Neutrophil (primary cell): ENCODE measurements at regions not wholly inside any gene's neighbourhood (a gene's known extent, or its start where the extent isn't known, plus 50 kb on each side); places are given as distances from the start of the nearest gene placed in this dataset.

Source experiments
- H3K27ac ChIP-seq: fragments of 200-600 bp; sonication (generic); 2 replicates; pipeline ENCODE4 v1.5.1; 2016; ENCODE audit warnings: mild to moderate bottlenecking, moderate library complexity
- H3K27me3 ChIP-seq: fragments of 200-600 bp; sonication (generic); 2 replicates; pipeline ENCODE4 v1.6.0; 2016; ENCODE audit warnings: mild to moderate bottlenecking
- H3K36me3 ChIP-seq: fragments of 200-600 bp; sonication (generic); 2 replicates; pipeline ENCODE4 v1.5.1; 2017
- H3K4me1 ChIP-seq, 2 experiments: fragments of 200-600 bp in 1 of 2; sonication (generic) in 1 of 2; 1 replicate in 1 of 2; 2 replicates in 1 of 2; pipeline versions ENCODE4 v1.5.1 to v1.6.1; 2013 to 2016; ENCODE audit warnings: low read depth in 1 of 2, low read length in 1 of 2, mild to moderate bottlenecking in 1 of 2, moderate library complexity in 1 of 2; ENCODE audit not compliant: control insufficient read depth in 1 of 2, insufficient read depth in 1 of 2
- H3K4me3 ChIP-seq, 2 experiments: fragments of 200-600 bp in 1 of 2; sonication (generic) in 1 of 2; 1 replicate in 1 of 2; 2 replicates in 1 of 2; pipeline ENCODE4 v1.5.1; 2013 to 2016; ENCODE audit warnings: low read depth in 1 of 2, low read length in 1 of 2, mild to moderate bottlenecking in 1 of 2, moderate library complexity in 1 of 2
- H3K9me3 ChIP-seq: fragments of 200-600 bp; sonication (generic); 2 replicates; pipeline ENCODE4 v1.5.1; 2016
- CTCF ChIP-seq: fragments of 200-600 bp; sonication (generic); IDR thresholded peaks from 2 replicates; pipeline ENCODE4 v1.5.1; 2016; ENCODE audit warnings: antibody characterized with exemption

GRCh38 chr10:69712342-69712741, 82.3 kb downstream of the FAM241B start:
- no peak for TF ChIP-seq CTCF
- no peaks in the 10 kb centered on the region for H3K27me3 ChIP-seq
- no peak overlapping the region for H3K27ac ChIP-seq

GRCh38 chr10:69714572-69714971, 84.5 kb downstream of the FAM241B start:
- no peaks in the 10 kb centered on the region for H3K27me3 ChIP-seq
- TF ChIP-seq CTCF: no peak
- no peak overlapping the region for H3K4me3 ChIP-seq
- no peaks in the 10 kb centered on the region for H3K9me3 ChIP-seq
- H3K4me1 ChIP-seq: no peaks in the 10 kb centered on the region
- no peaks in the 10 kb centered on the region for H3K36me3 ChIP-seq
- no peak overlapping the region for H3K27ac ChIP-seq

More at GRCh38 chr10:69712342-69712741, 82.3 kb downstream of the FAM241B start:
- Histone ChIP-seq H3K9me3 (no peaks in the 10 kb centered on the region), H3K4me3 (no peak overlapping the region), H3K4me1 (no peaks in the 10 kb centered on the region), H3K36me3 (no peaks in the 10 kb centered on the region)

- no peak overlapping the region for H3K27ac ChIP-seq
- no peaks in the 10 kb centered on the region for H3K27me3 ChIP-seq
- no peaks in the 10 kb centered on the region for H3K4me1 ChIP-seq
- H3K9me3 ChIP-seq: no peaks in the 10 kb centered on the region
- no peak for TF ChIP-seq CTCF
- no peak overlapping the region for H3K4me3 ChIP-seq
- H3K36me3 ChIP-seq: no peaks in the 10 kb centered on the region
These were observed 85.3 kb downstream of the FAM241B start for GRCh38 chr10:69715156-69715898.

- no peaks in the 10 kb centered on the region for H3K27me3 ChIP-seq
- H3K4me3 ChIP-seq: no peak overlapping the region
- H3K9me3 ChIP-seq: no peaks in the 10 kb centered on the region
- no peak overlapping the region for H3K27ac ChIP-seq
- H3K4me1 ChIP-seq: no peaks in the 10 kb centered on the region
- H3K36me3 ChIP-seq: no peaks in the 10 kb centered on the region
- no peak for TF ChIP-seq CTCF
These were observed 85.7 kb upstream of the COL13A1 start for GRCh38 chr10:69715899-69716606.

- no peak overlapping the region for H3K4me3 ChIP-seq
- H3K27ac ChIP-seq: no peak overlapping the region
- TF ChIP-seq CTCF: no peak
- no peaks in the 10 kb centered on the region for H3K9me3 ChIP-seq
- H3K27me3 ChIP-seq: no peaks in the 10 kb centered on the region
- H3K36me3 ChIP-seq: no peaks in the 10 kb centered on the region
- H3K4me1 ChIP-seq: no peaks in the 10 kb centered on the region
These were observed 84.8 kb upstream of the COL13A1 start for GRCh38 chr10:69716711-69717560.
